ENCODE measurements at regions not wholly inside any gene's neighbourhood (a gene's known extent, or its start where the extent isn't known, plus 50 kb on each side); places are given as distances from the start of the nearest gene placed in this dataset.

DNA sequence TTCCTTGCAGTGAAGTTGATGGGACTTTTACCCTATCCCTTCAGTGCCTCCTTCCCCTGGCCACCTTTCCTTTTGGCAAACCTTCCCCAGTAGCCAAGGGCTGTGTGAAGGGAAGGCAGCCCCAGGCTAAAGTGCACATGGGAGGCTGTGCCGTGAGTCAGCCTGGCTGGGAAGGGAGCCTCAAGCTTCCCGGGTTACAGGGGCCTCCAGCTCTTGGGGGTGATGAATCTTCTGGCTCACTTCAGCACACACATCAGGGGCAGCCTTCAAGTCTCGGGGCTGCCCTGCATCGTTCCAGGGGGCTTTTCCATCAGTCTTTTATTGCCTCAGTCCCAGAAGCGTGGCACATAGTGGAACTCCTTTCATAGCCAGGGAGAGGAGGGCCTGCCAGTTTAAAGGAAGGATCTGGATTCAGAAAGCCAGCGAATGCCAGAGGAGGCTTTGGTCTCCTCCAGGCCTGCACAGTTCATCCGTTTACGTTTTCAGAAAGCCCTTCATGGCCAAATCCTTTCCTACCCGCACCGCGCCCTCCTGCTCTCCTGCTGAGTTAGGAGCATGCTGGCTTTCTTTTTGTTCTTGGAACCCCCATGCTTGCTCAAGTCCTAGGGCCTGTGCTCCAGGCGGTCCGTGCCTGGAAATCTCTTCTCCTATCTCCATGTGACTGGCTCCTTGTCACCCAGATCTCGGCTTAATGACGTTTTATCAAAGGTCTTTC, 134.8 kb upstream of the KLF4 start:
- TF ChIP-seq, protein P1, sequence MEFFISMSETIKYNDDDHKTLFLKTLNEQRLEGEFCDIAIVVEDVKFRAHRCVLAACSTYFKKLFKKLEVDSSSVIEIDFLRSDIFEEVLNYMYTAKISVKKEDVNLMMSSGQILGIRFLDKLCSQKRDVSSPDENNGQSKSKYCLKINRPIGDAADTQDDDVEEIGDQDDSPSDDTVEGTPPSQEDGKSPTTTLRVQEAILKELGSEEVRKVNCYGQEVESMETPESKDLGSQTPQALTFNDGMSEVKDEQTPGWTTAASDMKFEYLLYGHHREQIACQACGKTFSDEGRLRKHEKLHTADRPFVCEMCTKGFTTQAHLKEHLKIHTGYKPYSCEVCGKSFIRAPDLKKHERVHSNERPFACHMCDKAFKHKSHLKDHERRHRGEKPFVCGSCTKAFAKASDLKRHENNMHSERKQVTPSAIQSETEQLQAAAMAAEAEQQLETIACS (CRISPR knock-in tag; IDR thresholded peaks at IDR 0.05), result no peak
- TF ChIP-seq RFX5 (IDR thresholded peaks at IDR 0.05; ENCODE audit: low read depth, low read length) (no peak), ZBTB7A (CRISPR knock-in tag; IDR thresholded peaks at IDR 0.05) (no peak), ZNF83 (CRISPR knock-in tag; IDR thresholded peaks at IDR 0.05; ENCODE audit: borderline replicate concordance) (no peak), FOXO1 (CRISPR knock-in tag; IDR thresholded peaks at IDR 0.05) (no peak), EP300 (IDR thresholded peaks at IDR 0.05; ENCODE audit: low read depth in 2 of 2, low read length in 2 of 2) (no peak), EP300 (CRISPR knock-in tag; IDR thresholded peaks at IDR 0.05; ENCODE audit: borderline replicate concordance) (no peak), CHD4 (IDR thresholded peaks at IDR 0.05; ENCODE audit: borderline replicate concordance, low read length) (no peak), NR1H2 (CRISPR knock-in tag; IDR thresholded peaks at IDR 0.05; ENCODE audit: borderline replicate concordance, low read depth) (no peak), POLR2AphosphoS5 (IDR thresholded peaks at IDR 0.05; ENCODE audit: low read depth, low read length) (no peak)
- TF ChIP-seq, protein P2, sequence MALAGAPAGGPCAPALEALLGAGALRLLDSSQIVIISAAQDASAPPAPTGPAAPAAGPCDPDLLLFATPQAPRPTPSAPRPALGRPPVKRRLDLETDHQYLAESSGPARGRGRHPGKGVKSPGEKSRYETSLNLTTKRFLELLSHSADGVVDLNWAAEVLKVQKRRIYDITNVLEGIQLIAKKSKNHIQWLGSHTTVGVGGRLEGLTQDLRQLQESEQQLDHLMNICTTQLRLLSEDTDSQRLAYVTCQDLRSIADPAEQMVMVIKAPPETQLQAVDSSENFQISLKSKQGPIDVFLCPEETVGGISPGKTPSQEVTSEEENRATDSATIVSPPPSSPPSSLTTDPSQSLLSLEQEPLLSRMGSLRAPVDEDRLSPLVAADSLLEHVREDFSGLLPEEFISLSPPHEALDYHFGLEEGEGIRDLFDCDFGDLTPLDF (CRISPR knock-in tag; IDR thresholded peaks at IDR 0.05), result no peak
- TF ChIP-seq, protein P3, sequence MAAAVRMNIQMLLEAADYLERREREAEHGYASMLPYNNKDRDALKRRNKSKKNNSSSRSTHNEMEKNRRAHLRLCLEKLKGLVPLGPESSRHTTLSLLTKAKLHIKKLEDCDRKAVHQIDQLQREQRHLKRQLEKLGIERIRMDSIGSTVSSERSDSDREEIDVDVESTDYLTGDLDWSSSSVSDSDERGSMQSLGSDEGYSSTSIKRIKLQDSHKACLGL (CRISPR knock-in tag; IDR thresholded peaks at IDR 0.05), result no peak
- TF ChIP-seq, protein P4, sequence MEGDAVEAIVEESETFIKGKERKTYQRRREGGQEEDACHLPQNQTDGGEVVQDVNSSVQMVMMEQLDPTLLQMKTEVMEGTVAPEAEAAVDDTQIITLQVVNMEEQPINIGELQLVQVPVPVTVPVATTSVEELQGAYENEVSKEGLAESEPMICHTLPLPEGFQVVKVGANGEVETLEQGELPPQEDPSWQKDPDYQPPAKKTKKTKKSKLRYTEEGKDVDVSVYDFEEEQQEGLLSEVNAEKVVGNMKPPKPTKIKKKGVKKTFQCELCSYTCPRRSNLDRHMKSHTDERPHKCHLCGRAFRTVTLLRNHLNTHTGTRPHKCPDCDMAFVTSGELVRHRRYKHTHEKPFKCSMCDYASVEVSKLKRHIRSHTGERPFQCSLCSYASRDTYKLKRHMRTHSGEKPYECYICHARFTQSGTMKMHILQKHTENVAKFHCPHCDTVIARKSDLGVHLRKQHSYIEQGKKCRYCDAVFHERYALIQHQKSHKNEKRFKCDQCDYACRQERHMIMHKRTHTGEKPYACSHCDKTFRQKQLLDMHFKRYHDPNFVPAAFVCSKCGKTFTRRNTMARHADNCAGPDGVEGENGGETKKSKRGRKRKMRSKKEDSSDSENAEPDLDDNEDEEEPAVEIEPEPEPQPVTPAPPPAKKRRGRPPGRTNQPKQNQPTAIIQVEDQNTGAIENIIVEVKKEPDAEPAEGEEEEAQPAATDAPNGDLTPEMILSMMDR (CRISPR knock-in tag; IDR thresholded peaks at IDR 0.05), result no peak

All from HepG2 (cell line).